GM18498 (cell line): ENCODE measurements at regions not wholly inside any gene's neighbourhood (a gene's known extent, or its start where the extent isn't known, plus 50 kb on each side); places are given as distances from the start of the nearest gene placed in this dataset.

ENCODE experiments used
- ATAC-seq: cut with Tn5 transposase; IDR thresholded peaks from one replicate; pipeline ENCODE4 v1.9.1; 2021; ENCODE audit warnings: mild to moderate bottlenecking, moderate library complexity; ENCODE audit not compliant: unreplicated experiment

GRCh38 chr7:28292834-28293526, 112.4 kb upstream of the JAZF1 start:
- ATAC-seq = peak; percentile 54

GRCh38 chr7:28293527-28293835, 112.9 kb upstream of the JAZF1 start:
- ATAC-seq = no peak

- no peak for ATAC-seq
Measured at GRCh38 chr7:28296571-28297483, 115.5 kb upstream of the CREB5 start.

- ATAC-seq = no peak
Measured at GRCh38 chr7:28297801-28298459, 114.4 kb upstream of the CREB5 start.

- ATAC-seq = no peak
Measured at GRCh38 chr7:28298870-28299518, 113.3 kb upstream of the CREB5 start.

- no peak for ATAC-seq
Measured at GRCh38 chr7:28299556-28299955, 112.8 kb upstream of the CREB5 start.

- ATAC-seq = no peak
Measured at GRCh38 chr7:28300488-28300887, 111.8 kb upstream of the CREB5 start.

- ATAC-seq = no peak
Measured at GRCh38 chr7:28301148-28301641, 111.1 kb upstream of the CREB5 start.

GRCh38 chr7:28304290-28304689, 108.0 kb upstream of the CREB5 start:
- no peak for ATAC-seq

GRCh38 chr7:28309704-28310459, 102.4 kb upstream of the CREB5 start:
- no peak for ATAC-seq

GRCh38 chr7:28310460-28310848, 101.9 kb upstream of the CREB5 start:
- ATAC-seq = no peak

- ATAC-seq = no peak
Measured at GRCh38 chr7:28311670-28312069, 100.6 kb upstream of the CREB5 start.

- ATAC-seq = no peak
Measured at GRCh38 chr7:28312948-28313347, 99.4 kb upstream of the CREB5 start.

- ATAC-seq = no peak
Measured at GRCh38 chr7:28314841-28315240, 97.5 kb upstream of the CREB5 start.

- ATAC-seq = no peak
Measured at GRCh38 chr7:28315565-28316410, 96.5 kb upstream of the CREB5 start.

- no peak for ATAC-seq
Measured at GRCh38 chr7:28316489-28316888, 95.8 kb upstream of the CREB5 start.

- ATAC-seq = no peak
Measured at GRCh38 chr7:28318101-28318762, 94.1 kb upstream of the CREB5 start.

GRCh38 chr7:28323833-28324232, 88.5 kb upstream of the CREB5 start:
- no peak for ATAC-seq

- ATAC-seq = no peak
Measured at GRCh38 chr7:28328146-28328545, 84.2 kb upstream of the CREB5 start.
